22Rv1 (cell line): ENCODE measurements at regions not wholly inside any gene's neighbourhood (a gene's known extent, or its start where the extent isn't known, plus 50 kb on each side); places are given as distances from the start of the nearest gene placed in this dataset.
"Not testable (repeated sequence)": the region's sequence is repeated elsewhere in the genome, so short reads cannot be mapped to it uniquely, and the experiment has no call there.

Experiments
- ZFX ChIP-seq: fragments of 450-650 bp; IDR thresholded peaks from 2 replicates; pipeline ENCODE4 v1.6.1; 2017; ENCODE audit warnings: antibody characterized with exemption, borderline replicate concordance
- TF ChIP-seq, protein P1 (sequence below): fragments of 450-650 bp; IDR thresholded peaks from 2 replicates; pipeline ENCODE4 v1.5.1; 2017; ENCODE audit warnings: mild to moderate bottlenecking

DNA sequence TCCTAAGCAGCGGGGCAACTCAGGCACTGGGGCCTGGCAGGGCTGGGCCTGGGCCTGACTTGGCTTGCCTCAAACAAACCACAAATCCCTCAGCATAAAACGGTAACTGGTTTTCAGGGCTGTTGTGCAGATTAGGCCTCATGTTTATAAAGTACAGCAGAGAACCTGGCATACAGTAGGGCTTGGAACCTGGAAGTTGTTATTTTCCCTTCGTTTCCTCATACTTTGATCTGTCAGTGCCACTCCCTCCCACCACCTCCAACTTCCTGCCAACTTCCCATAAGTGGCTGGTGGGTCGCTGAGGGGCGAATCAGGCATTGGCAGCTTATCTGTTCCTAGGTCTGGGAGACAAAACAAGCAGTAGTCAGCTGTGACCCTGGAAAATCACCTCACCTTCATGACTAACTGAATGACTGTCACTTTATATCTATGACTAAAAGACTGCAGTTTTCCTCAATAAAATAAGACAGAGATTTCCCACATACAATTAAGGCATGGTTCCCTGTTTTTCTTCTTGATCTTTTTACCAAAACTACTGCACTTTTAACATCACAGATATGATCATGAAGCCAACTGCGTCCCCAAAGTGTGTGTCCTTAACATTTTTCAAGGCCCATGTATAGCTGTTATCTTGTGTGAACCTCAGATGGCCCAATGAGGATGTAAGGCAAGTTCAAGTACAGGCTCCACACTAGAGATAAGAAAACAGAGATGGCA is 94.5 kb downstream of the TRIM69 start:
- TF ChIP-seq ZFX = not testable (repeated sequence)
- TF ChIP-seq, protein P1, sequence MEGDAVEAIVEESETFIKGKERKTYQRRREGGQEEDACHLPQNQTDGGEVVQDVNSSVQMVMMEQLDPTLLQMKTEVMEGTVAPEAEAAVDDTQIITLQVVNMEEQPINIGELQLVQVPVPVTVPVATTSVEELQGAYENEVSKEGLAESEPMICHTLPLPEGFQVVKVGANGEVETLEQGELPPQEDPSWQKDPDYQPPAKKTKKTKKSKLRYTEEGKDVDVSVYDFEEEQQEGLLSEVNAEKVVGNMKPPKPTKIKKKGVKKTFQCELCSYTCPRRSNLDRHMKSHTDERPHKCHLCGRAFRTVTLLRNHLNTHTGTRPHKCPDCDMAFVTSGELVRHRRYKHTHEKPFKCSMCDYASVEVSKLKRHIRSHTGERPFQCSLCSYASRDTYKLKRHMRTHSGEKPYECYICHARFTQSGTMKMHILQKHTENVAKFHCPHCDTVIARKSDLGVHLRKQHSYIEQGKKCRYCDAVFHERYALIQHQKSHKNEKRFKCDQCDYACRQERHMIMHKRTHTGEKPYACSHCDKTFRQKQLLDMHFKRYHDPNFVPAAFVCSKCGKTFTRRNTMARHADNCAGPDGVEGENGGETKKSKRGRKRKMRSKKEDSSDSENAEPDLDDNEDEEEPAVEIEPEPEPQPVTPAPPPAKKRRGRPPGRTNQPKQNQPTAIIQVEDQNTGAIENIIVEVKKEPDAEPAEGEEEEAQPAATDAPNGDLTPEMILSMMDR = not testable (repeated sequence)
